ENCODE measurements at regions not wholly inside any gene's neighbourhood (a gene's known extent, or its start where the extent isn't known, plus 50 kb on each side); places are given as distances from the start of the nearest gene placed in this dataset.

DNA sequence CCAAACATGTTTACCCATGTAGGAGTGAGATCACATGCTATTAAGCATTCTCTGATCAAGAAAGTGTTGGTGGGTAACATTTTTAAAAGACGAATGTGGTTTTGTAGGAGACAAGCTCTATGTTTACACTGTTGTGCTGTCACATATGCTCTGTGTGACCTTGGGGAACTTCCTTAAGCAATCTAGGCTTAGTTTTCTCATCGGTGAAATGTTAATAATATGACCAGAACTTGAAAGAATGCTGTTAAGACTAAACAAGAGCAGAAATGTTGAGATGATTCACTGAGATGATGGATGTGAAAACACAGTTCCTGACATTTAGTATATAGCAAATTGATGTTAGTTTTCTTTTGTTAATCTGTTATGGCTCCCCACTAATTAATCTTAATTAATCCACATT, 860.9 kb upstream of the CNTNAP5 start:
- intact Hi-C loops (cut with DNase I) = no loop called here
- DNase-seq = no peak
- WGBS, 2 donors = 18 to 19% methylated on average over 2 of the region's 2 CpGs
- FAIRE-seq = no peak
- no peak overlapping the region for H3K27ac ChIP-seq
- H3K27me3 ChIP-seq = no peaks in the 10 kb centered on the region
- H3K4me1 ChIP-seq = no peaks in the 10 kb centered on the region
- ATAC-seq = no peak
- no peak overlapping the region for H3K4me3 ChIP-seq
- H3K9me3 ChIP-seq = no peaks in the 10 kb centered on the region
- H3K36me3 ChIP-seq = no peaks in the 10 kb centered on the region
- TF ChIP-seq, protein P1, sequence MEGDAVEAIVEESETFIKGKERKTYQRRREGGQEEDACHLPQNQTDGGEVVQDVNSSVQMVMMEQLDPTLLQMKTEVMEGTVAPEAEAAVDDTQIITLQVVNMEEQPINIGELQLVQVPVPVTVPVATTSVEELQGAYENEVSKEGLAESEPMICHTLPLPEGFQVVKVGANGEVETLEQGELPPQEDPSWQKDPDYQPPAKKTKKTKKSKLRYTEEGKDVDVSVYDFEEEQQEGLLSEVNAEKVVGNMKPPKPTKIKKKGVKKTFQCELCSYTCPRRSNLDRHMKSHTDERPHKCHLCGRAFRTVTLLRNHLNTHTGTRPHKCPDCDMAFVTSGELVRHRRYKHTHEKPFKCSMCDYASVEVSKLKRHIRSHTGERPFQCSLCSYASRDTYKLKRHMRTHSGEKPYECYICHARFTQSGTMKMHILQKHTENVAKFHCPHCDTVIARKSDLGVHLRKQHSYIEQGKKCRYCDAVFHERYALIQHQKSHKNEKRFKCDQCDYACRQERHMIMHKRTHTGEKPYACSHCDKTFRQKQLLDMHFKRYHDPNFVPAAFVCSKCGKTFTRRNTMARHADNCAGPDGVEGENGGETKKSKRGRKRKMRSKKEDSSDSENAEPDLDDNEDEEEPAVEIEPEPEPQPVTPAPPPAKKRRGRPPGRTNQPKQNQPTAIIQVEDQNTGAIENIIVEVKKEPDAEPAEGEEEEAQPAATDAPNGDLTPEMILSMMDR (IDR thresholded peaks at IDR 0.05) = no peak

DNA sequence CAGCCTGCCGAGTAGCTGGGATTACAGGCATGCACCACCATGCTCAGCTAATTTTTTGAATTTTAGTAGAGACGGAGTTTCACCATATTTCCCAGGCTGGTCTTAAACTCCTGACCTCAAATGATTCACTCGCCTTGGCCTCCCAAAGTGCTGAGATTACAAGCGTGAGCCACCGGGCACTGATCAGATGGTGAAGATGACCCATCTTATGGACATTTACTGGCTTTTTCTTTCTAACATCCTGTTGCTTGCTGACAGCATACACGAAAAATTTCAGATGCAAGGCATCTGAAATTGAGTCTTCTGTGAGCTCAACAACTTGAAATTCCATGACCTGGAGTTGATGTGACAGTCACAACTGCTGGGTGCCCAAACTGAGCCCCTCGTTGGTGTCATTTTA, 859.5 kb upstream of the CNTNAP5 start:
- ATAC-seq = no peak
- Histone ChIP-seq H3K27ac (no peak overlapping the region), H3K4me1 (no peaks in the 10 kb centered on the region), H3K27me3 (no peaks in the 10 kb centered on the region), H3K4me3 (no peak overlapping the region), H3K36me3 (no peaks in the 10 kb centered on the region), H3K9me3 (no peaks in the 10 kb centered on the region)
- 54 to 69% methylated on average over 7 of the region's 7 CpGs for WGBS, 2 donors
- no peak for DNase-seq
- TF ChIP-seq, protein P1 (IDR thresholded peaks at IDR 0.05) = no peak
- FAIRE-seq = no peak
- intact Hi-C loops (cut with DNase I) = no loop called here

- intact Hi-C loops (cut with DNase I) = no loop called here
- DNase-seq (no peak), FAIRE-seq (no peak)
Observed at GRCh38 chr2:123179526-123179925, 845.6 kb upstream of the CNTNAP5 start.

DNA sequence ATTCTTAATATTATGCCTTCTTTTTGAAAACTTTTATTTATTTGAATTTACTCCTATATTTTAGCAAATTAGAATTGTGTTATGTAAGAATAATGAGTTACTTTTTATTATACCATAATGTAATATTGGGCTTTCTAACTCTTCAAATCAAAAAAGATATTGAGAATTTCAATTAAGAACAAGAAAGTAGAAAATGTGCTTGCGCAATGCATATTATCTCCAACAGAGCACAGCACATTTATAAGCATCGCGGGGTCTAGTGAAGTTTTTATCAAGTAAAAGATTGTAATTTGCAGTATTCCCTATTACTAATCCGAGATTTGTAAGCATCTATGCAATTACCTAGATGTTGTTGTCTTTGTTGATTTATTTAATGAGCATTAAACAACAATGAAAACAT, 829.1 kb upstream of the CNTNAP5 start:
- no peaks in the 10 kb centered on the region for H3K27me3 ChIP-seq
- ATAC-seq = no peak
- H3K4me3 ChIP-seq = no peak overlapping the region
- no peaks in the 10 kb centered on the region for H3K4me1 ChIP-seq
- no peak for FAIRE-seq
- TF ChIP-seq, protein P1 (IDR thresholded peaks at IDR 0.05) = no peak
- intact Hi-C loops (cut with DNase I) = no loop called here
- DNase-seq = no peak
- WGBS, 2 donors = 67 to 84% methylated on average over 4 of the region's 4 CpGs
- H3K36me3 ChIP-seq = no peaks in the 10 kb centered on the region
- H3K9me3 ChIP-seq = no peaks in the 10 kb centered on the region
- no peak overlapping the region for H3K27ac ChIP-seq

More at GRCh38 chr2:123179526-123179925, 845.6 kb upstream of the CNTNAP5 start:
- no peaks in the 10 kb centered on the region for H3K27me3 ChIP-seq
- no peak overlapping the region for H3K27ac ChIP-seq
- TF ChIP-seq, protein P1 (IDR thresholded peaks at IDR 0.05) = no peak
- 51 to 52% methylated on average over 3 of the region's 3 CpGs for WGBS, 2 donors
- ATAC-seq = no peak
- H3K4me1 ChIP-seq = no peaks in the 10 kb centered on the region
- H3K36me3 ChIP-seq = no peaks in the 10 kb centered on the region
- no peak overlapping the region for H3K4me3 ChIP-seq
- no peaks in the 10 kb centered on the region for H3K9me3 ChIP-seq

GRCh38 chr2:123200035-123200434, 825.1 kb upstream of the CNTNAP5 start:
- H3K27me3 ChIP-seq = no peaks in the 10 kb centered on the region
- ATAC-seq (no peak), FAIRE-seq (no peak), DNase-seq (no peak)
- H3K27ac ChIP-seq = no peak overlapping the region
- TF ChIP-seq, protein P1 (IDR thresholded peaks at IDR 0.05) = no peak
- intact Hi-C loops (cut with DNase I) = no loop called here
- no peaks in the 10 kb centered on the region for H3K36me3 ChIP-seq
- H3K4me1 ChIP-seq = no peaks in the 10 kb centered on the region
- H3K4me3 ChIP-seq = no peak overlapping the region
- no peaks in the 10 kb centered on the region for H3K9me3 ChIP-seq
- WGBS, 2 donors = 33 to 57% methylated on average over 2 of the region's 2 CpGs
